22Rv1 (cell line): ENCODE measurements at regions not wholly inside any gene's neighbourhood (a gene's known extent, or its start where the extent isn't known, plus 50 kb on each side); places are given as distances from the start of the nearest gene placed in this dataset.

Experiments
- ZFX ChIP-seq: fragments of 450-650 bp; IDR thresholded peaks from 2 replicates; pipeline ENCODE4 v1.6.1; 2017; ENCODE audit warnings: antibody characterized with exemption, borderline replicate concordance
- TF ChIP-seq, protein P1 (sequence below): fragments of 450-650 bp; IDR thresholded peaks from 2 replicates; pipeline ENCODE4 v1.5.1; 2017; ENCODE audit warnings: mild to moderate bottlenecking

DNA sequence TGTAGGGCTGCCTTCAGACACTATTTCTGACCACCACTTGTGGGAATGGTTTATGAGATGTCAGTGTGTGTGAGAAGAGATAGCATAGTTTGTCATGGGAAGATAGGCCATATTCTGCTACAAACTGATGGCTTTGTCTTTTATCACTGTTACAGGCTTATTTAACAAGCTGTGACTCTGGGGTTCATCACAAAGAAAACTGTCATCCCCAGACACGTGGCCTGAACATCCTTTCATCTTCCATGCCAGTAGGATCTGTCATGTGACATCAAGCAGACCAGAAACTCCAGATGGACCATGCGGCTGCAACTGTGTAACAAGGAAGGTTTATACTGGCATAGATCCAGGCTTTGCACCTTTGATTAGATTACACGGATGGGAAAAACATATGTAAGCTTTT, 128.6 kb upstream of the KCNH7 start:
- TF ChIP-seq, protein P1, sequence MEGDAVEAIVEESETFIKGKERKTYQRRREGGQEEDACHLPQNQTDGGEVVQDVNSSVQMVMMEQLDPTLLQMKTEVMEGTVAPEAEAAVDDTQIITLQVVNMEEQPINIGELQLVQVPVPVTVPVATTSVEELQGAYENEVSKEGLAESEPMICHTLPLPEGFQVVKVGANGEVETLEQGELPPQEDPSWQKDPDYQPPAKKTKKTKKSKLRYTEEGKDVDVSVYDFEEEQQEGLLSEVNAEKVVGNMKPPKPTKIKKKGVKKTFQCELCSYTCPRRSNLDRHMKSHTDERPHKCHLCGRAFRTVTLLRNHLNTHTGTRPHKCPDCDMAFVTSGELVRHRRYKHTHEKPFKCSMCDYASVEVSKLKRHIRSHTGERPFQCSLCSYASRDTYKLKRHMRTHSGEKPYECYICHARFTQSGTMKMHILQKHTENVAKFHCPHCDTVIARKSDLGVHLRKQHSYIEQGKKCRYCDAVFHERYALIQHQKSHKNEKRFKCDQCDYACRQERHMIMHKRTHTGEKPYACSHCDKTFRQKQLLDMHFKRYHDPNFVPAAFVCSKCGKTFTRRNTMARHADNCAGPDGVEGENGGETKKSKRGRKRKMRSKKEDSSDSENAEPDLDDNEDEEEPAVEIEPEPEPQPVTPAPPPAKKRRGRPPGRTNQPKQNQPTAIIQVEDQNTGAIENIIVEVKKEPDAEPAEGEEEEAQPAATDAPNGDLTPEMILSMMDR = no peak
- TF ChIP-seq ZFX = no peak
